H1 (cell line): ENCODE measurements at regions not wholly inside any gene's neighbourhood (a gene's known extent, or its start where the extent isn't known, plus 50 kb on each side); places are given as distances from the start of the nearest gene placed in this dataset.

Experiments
- CTCF ChIA-PET: fragments of 300-600 bp; sonication (Branson Sonifier 250); formaldehyde crosslinking; loops from one replicate; lab custom pipeline; 2021; ENCODE audit not compliant: partially characterized antibody; lab: Charles Lee
- POLR2A ChIA-PET: fragments of 300-600 bp; sonication (Branson Sonifier 250); formaldehyde crosslinking; loops from one replicate; lab custom pipeline; 2021; ENCODE audit warnings: inconsistent platforms; ENCODE audit not compliant: partially characterized antibody; lab: Charles Lee
- DNase-seq, 2 experiments: peaks; one replicate each; pipeline versions ENCODE4 v3.0.0 to v3.0.0-alpha.2; 2010 to 2022; ENCODE audit warnings: low spot score in 2 of 2, low read depth in 1 of 2, mixed read lengths in 1 of 2
- FAIRE-seq: peaks from 2 replicates; lab custom pipeline; 2011; peaks lifted over from hg19 to GRCh38; lab: Jason Lieb, UNC
- H2AFZ ChIP-seq: 2 replicates; pipeline ENCODE4 v1.8.1; 2012; ENCODE audit warnings: low read length, inconsistent platforms
- H2AK5ac ChIP-seq: 2 replicates; pipeline ENCODE4 v1.6.1; 2013; ENCODE audit warnings: low read depth, low read length
- H2BK120ac ChIP-seq: replicated peaks from 2 replicates; pipeline ENCODE3; 2013; ENCODE audit warnings: low read depth, low read length, inconsistent platforms
- H2BK12ac ChIP-seq: 2 replicates; pipeline ENCODE4 v1.6.1; 2013; ENCODE audit warnings: low read depth, low read length
- H2BK15ac ChIP-seq: 2 replicates; pipeline ENCODE4 v1.6.1; 2013; ENCODE audit warnings: low read length
- H2BK20ac ChIP-seq: 2 replicates; pipeline ENCODE4 v1.6.1; 2013; ENCODE audit warnings: low read length
- H2BK5ac ChIP-seq: 2 replicates; pipeline ENCODE4 v1.6.1; 2013; ENCODE audit warnings: low read depth, low read length
- H3K14ac ChIP-seq: 2 replicates; pipeline ENCODE4 v1.6.1; 2013; ENCODE audit warnings: inconsistent platforms; ENCODE audit not compliant: insufficient read length
- H3K18ac ChIP-seq: 2 replicates; pipeline ENCODE4 v1.6.1; 2013; ENCODE audit warnings: low read length; ENCODE audit errors: extremely low read depth
- H3K23ac ChIP-seq: 2 replicates; pipeline ENCODE4 v1.6.1; 2013; ENCODE audit warnings: inconsistent platforms; ENCODE audit not compliant: insufficient read length
- H3K23me2 ChIP-seq: 2 replicates; pipeline ENCODE4 v1.6.1; 2013; ENCODE audit warnings: low read depth, low read length
- H3K27ac ChIP-seq: 2 replicates; pipeline ENCODE4 v1.6.1; 2011; ENCODE audit warnings: low read depth, low read length, inconsistent platforms
- H3K27me3 ChIP-seq, 4 experiments: replicated peaks in 1 of 4; 1 replicate in 1 of 4; 2 replicates in 3 of 4; pipeline versions ENCODE4 v1.6.1 to v1.8.1; 2011 to 2013; ENCODE audit warnings: low read length in 3 of 4, mild to moderate bottlenecking in 3 of 4, inconsistent platforms in 2 of 4, mixed read lengths in 2 of 4, moderate library complexity in 1 of 4; ENCODE audit not compliant: control insufficient read depth in 3 of 4, insufficient read depth in 3 of 4; ENCODE audit errors: extremely low read depth in 1 of 4
- H3K36me3 ChIP-seq, 4 experiments: 2 replicates each; pipeline versions ENCODE4 v1.6.1 to v1.8.1; 2011 to 2013; ENCODE audit warnings: mild to moderate bottlenecking in 4 of 4, low read length in 3 of 4, moderate library complexity in 2 of 4, control low read depth in 1 of 4, inconsistent platforms in 1 of 4; ENCODE audit not compliant: insufficient read depth in 4 of 4, control insufficient read depth in 2 of 4
- H3K4ac ChIP-seq: replicated peaks from 2 replicates; pipeline ENCODE3; 2013; ENCODE audit warnings: low read length, low read depth, mixed read lengths, inconsistent platforms; ENCODE audit not compliant: insufficient read length
- H3K4me1 ChIP-seq, 4 experiments: replicated peaks in 1 of 4; 1 replicate in 1 of 4; 2 replicates in 3 of 4; pipeline versions ENCODE4 v1.6.1 to v1.8.1; 2011 to 2013; ENCODE audit warnings: low read length in 3 of 4, inconsistent platforms in 2 of 4, mixed read lengths in 1 of 4; ENCODE audit not compliant: insufficient read depth in 4 of 4, control insufficient read depth in 3 of 4
- H3K4me2 ChIP-seq, 2 experiments: 2 replicates each; pipeline versions ENCODE4 v1.6.1 to v1.8.1; 2011 to 2013; ENCODE audit warnings: low read depth in 2 of 2, low read length in 2 of 2, control low read depth in 1 of 2, inconsistent platforms in 1 of 2, mild to moderate bottlenecking in 1 of 2; ENCODE audit not compliant: insufficient read depth in 1 of 2
- H3K4me3 ChIP-seq, 4 experiments: fragments of 200-600, 300-600 bp in 1 of 4; sonication (generic), shearing (Covaris generic), sonication (Bioruptor Twin) in 1 of 4; 2 replicates each; pipeline versions ENCODE4 v1.5.1 to v1.8.1; 2011 to 2016; ENCODE audit warnings: low read length in 4 of 4, low read depth in 3 of 4, control low read depth in 2 of 4, inconsistent platforms in 2 of 4, mild to moderate bottlenecking in 2 of 4, mixed read lengths in 1 of 4, moderate library complexity in 1 of 4; ENCODE audit not compliant: insufficient read depth in 2 of 4; ENCODE audit errors: extremely low read depth in 1 of 4
- H3K56ac ChIP-seq: replicated peaks from 2 replicates; pipeline ENCODE3; 2013; ENCODE audit warnings: low read depth, mild to moderate bottlenecking, mixed read lengths, low read length, inconsistent platforms; ENCODE audit not compliant: insufficient read length
- H3K79me1 ChIP-seq: 2 replicates; pipeline ENCODE4 v1.6.1; 2013; ENCODE audit warnings: low read depth, low read length, control low read depth
- H3K79me2 ChIP-seq, 2 experiments: 2 replicates each; pipeline versions ENCODE4 v1.6.1 to v1.8.1; 2012 to 2013; ENCODE audit warnings: low read length in 2 of 2, mild to moderate bottlenecking in 2 of 2, inconsistent platforms in 1 of 2; ENCODE audit not compliant: insufficient read depth in 2 of 2, control insufficient read depth in 1 of 2
- H3K9ac ChIP-seq, 4 experiments: replicated peaks in 1 of 4; 1 replicate in 1 of 4; 2 replicates in 3 of 4; pipeline versions ENCODE4 v1.6.1 to v1.8.1; 2011 to 2013; ENCODE audit warnings: low read depth in 3 of 4, low read length in 3 of 4, control low read depth in 2 of 4, mild to moderate bottlenecking in 2 of 4, moderate library complexity in 2 of 4, inconsistent platforms in 1 of 4; ENCODE audit errors: extremely low read depth in 1 of 4
- H3K9me3 ChIP-seq, 2 experiments: 2 replicates each; pipeline versions ENCODE4 v1.6.1 to v1.8.1; 2012 to 2013; ENCODE audit warnings: mild to moderate bottlenecking in 2 of 2, moderate library complexity in 2 of 2, control low read depth in 1 of 2, inconsistent platforms in 1 of 2, low read depth in 1 of 2, low read length in 1 of 2, mixed read lengths in 1 of 2; ENCODE audit not compliant: insufficient read depth in 2 of 2
- H4K20me1 ChIP-seq, 2 experiments: replicated peaks in 1 of 2; 2 replicates each; pipeline versions ENCODE3 to v1.8.1; 2011 to 2013; ENCODE audit warnings: inconsistent platforms in 2 of 2, low read length in 2 of 2, mild to moderate bottlenecking in 1 of 2; ENCODE audit not compliant: insufficient read depth in 2 of 2, control insufficient read depth in 1 of 2
- H4K5ac ChIP-seq: 2 replicates; pipeline ENCODE4 v1.6.1; 2013; ENCODE audit warnings: low read length, low read depth, mixed read lengths, inconsistent platforms; ENCODE audit not compliant: insufficient read length
- H4K8ac ChIP-seq: 2 replicates; pipeline ENCODE4 v1.8.0; 2013; ENCODE audit warnings: mild to moderate bottlenecking, moderate library complexity, low read length, inconsistent platforms; ENCODE audit not compliant: insufficient read depth; ENCODE audit errors: extremely low read depth
- H4K91ac ChIP-seq: replicated peaks from 2 replicates; pipeline ENCODE3; 2013; ENCODE audit warnings: low read length, mixed read lengths, inconsistent platforms; ENCODE audit not compliant: insufficient read length
- E2F6 ChIP-seq: IDR thresholded peaks from 2 replicates; pipeline ENCODE4 v1.6.1; 2012; ENCODE audit warnings: inconsistent platforms
- JUN ChIP-seq: IDR thresholded peaks from 2 replicates; pipeline ENCODE4 v1.6.1; 2011; ENCODE audit warnings: low read depth, mild to moderate bottlenecking, improper control_type of control experiment, low read length
- RBBP5 ChIP-seq: IDR thresholded peaks from 2 replicates; pipeline ENCODE4 v1.7.1; 2012; ENCODE audit warnings: low read depth, mild to moderate bottlenecking, inconsistent platforms, low read length, moderate library complexity, borderline replicate concordance
- WGBS, 2 experiments: shearing (Covaris generic) in 1 of 2; methylation state at CpG; one replicate each; pipeline versions ENCODE4 v1.1.6 to v1.1.7; 2013 to 2015; ENCODE audit warnings: low lambda C conversion rate in 2 of 2, mixed read lengths in 2 of 2, inconsistent platforms in 1 of 2, low coverage in 1 of 2, missing lambda C conversion rate in 1 of 2; ENCODE audit not compliant: insufficient replicate concordance in 2 of 2, insufficient coverage in 1 of 2, insufficient read length in 1 of 2; ENCODE audit errors: extremely low coverage in 1 of 2, missing lambda C conversion rate in 1 of 2; 5-methylcytosine and 5-hydroxymethylcytosine counted together

- H2BK120ac ChIP-seq, result no peak overlapping the region
- H3K4me1 ChIP-seq, result peaks cover 0 to 5% (median 0%) of the 10 kb centered on the region in 4 experiments; a peak in 1 of 7 replicates
- no peaks in the 10 kb centered on the region for H3K79me1 ChIP-seq
- H2AK5ac ChIP-seq, result no peak overlapping the region
- no peak overlapping the region for H2BK15ac ChIP-seq
- no peak overlapping the region for H3K4ac ChIP-seq
- H4K20me1 ChIP-seq, result no peaks in the 10 kb centered on the region
- no peaks in the 10 kb centered on the region for H3K27me3 ChIP-seq
- no peak overlapping the region for H2BK20ac ChIP-seq
- CTCF ChIA-PET, result no interaction called here
- no peaks in the 10 kb centered on the region for H3K79me2 ChIP-seq
- no peaks in the 10 kb centered on the region for H3K36me3 ChIP-seq
- H3K23ac ChIP-seq, result no peak overlapping the region
- H3K56ac ChIP-seq, result no peak overlapping the region
- H2AFZ ChIP-seq, result no peak overlapping the region
- no peak overlapping the region for H3K4me3 ChIP-seq
- no peak overlapping the region for H3K14ac ChIP-seq
- no peak overlapping the region for H4K5ac ChIP-seq
- no peaks in the 10 kb centered on the region for H3K9me3 ChIP-seq
- no peak overlapping the region for H3K18ac ChIP-seq
- no peak overlapping the region for H3K27ac ChIP-seq
- no peak overlapping the region for H2BK12ac ChIP-seq
- DNase-seq (no peak), FAIRE-seq (no peak)
- H2BK5ac ChIP-seq, result no peak overlapping the region
- WGBS, 2 experiments, result 94% methylated on average over 4 of the region's 4 CpGs; no CpG with 5 or more reads in 1 of the 2 experiments
- POLR2A ChIA-PET, result no interaction called here
- H3K23me2 ChIP-seq, result no peaks in the 10 kb centered on the region; the same call in 1 of the 2 replicates
- no peak overlapping the region for H4K91ac ChIP-seq
- no peak overlapping the region for H4K8ac ChIP-seq
- H3K9ac ChIP-seq, result no peak overlapping the region
- no peak overlapping the region for H3K4me2 ChIP-seq
- TF ChIP-seq JUN, result no peak
- TF ChIP-seq E2F6, result no peak
- TF ChIP-seq RBBP5, result no peak
Measured at GRCh38 chr16:62549875-62550274, 513.6 kb upstream of the CDH8 start.
